ENCODE measurements at regions not wholly inside any gene's neighbourhood (a gene's known extent, or its start where the extent isn't known, plus 50 kb on each side); places are given as distances from the start of the nearest gene placed in this dataset.
"Not testable (repeated sequence)": the region's sequence is repeated elsewhere in the genome, so short reads cannot be mapped to it uniquely, and the experiment has no call there.

DNA sequence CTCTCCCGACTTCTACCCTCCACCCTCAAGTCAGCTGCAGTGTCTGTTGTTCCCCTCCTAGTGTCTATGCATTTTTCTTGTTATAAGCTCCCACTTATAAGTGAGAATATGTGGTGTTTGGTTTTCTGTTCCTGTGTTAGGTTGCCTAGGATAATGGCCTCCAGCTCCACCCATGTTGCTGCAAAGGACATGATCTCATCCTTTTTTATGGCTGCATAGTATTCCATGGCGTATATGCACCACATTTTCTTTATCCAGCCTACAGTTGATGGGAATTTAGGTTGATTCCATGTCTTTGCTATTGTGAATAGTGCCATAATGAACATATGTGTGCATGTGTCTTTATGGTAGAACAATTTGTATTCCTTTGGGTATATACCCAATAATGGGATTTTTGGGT is 80.7 kb downstream of the SPTSSA start:
- intact Hi-C loops (cut with DNase I); DNase-seq; ATAC-seq (ENCODE audit: poor library complexity): not testable (repeated sequence)

DNA sequence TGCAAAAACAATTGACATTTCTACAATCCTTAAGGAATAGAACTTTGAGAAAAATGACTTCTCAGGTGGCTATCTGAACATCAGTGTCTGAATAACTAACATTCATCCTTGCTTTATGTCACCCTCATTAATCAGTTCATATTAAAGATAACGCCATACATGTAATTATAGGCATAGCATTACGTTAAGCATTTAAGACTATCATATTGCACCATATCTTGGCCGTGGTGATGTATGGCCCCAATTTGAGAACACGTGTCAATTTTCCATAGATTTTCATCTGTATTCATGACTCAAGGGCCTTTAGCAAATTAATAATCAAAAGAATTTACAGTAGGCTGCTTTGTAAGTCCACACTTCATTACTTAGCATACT is 81.6 kb downstream of the SPTSSA start:
- no peak for DNase-seq
- intact Hi-C loops (cut with DNase I): no loop called here
- ATAC-seq (ENCODE audit: poor library complexity): no peak

DNA sequence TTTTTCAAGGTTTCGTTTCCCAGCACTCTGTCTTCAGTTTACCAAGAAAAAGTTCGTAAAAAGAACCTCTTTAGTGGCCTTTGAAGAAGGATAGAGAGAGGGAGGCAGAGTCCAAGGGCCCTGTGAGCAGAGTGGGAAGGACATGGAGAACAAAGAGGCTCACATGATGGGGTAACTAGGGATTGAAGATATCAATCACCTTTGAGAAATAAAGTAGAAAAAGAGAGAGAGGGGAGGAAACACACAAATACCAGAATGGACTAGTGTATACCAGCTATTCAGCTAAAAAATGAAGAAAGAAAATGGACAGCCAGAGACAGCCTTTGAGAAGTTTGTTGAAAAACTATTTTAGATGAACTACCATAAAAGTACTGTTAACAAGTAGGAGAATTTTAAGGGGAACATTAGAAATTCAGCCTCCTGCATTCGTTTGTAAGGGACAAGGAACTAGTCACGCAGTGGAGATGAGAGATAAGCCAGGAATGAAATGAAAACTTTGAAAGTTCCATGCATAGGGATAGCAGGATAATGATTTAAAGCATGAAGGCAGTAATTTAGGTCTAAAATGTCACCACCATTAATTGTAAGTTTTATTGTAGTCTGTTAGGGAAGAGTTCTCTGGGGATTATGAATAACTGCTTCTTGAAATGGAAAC is 82.1 kb downstream of the SPTSSA start:
- DNase-seq (no peak), ATAC-seq (ENCODE audit: poor library complexity) (peak; percentile 9)
- intact Hi-C loops (cut with DNase I): no loop called here

DNA sequence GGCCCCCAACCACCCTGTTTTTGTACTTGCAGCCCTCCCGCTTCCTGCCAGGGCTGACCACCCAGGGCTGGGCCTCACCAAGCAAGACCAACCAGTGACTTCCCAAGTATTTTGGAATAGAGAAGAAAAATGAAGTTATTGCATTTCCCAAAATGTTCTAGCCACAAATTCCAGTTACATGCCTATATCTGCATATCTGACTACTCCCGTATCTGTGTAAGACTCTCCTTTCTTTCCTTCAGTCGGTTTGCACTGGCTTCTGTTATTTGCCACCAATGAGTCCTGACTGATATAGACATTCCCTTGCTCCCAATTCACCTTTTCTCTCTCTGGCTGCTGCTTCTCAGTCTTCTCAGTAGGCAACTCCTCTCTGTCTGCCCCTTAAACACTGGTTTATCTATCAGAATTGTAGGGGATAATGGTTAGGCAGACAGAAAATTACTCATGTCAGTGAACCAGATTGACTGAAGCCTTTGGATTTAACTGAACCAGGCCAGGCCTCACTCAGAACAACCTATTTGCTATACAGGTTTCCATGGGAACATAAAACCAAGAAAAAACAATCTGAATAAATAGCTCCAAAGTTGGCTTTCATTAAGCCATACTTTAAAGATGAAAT is 85.3 kb downstream of the SPTSSA start:
- no peak for DNase-seq
- no peak for ATAC-seq (ENCODE audit: poor library complexity)
- intact Hi-C loops (cut with DNase I): no loop called here

DNA sequence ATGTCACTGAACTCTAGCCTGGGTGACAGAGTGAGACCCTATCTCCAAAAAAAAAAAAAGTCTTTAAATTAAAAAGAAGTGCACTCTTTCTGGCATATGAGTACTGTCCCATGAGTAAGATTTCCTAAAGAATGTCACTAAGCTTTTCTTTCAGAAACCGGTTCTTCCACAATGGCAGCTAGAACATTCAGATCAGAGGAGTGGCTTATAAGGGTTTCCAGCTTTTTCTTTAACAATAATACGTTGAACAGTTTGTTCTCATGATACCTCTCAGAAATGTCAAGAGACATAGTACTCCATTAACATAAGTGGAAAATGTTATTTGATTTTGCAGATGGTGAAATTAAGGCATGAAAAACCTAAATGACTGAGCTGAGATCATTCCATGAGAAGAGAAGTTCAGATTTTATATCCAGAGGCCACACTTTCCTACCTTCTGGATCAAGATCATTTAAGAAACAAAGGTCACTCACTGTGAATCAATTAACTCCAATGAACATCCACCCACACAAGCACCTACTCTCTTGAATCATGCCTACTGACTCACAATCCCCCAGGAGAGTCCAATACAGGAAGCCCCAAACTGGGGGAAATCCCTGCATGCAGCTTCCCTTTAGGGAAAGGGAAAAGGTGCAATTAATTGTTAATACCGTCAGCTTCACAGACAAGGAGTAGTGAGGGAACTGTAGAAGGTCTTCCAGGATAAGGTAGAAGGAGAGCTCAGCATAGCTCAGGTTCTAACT is 86.9 kb downstream of the SPTSSA start:
- no peak for DNase-seq
- intact Hi-C loops (cut with DNase I): no loop called here
- no peak for ATAC-seq (ENCODE audit: poor library complexity)

DNA sequence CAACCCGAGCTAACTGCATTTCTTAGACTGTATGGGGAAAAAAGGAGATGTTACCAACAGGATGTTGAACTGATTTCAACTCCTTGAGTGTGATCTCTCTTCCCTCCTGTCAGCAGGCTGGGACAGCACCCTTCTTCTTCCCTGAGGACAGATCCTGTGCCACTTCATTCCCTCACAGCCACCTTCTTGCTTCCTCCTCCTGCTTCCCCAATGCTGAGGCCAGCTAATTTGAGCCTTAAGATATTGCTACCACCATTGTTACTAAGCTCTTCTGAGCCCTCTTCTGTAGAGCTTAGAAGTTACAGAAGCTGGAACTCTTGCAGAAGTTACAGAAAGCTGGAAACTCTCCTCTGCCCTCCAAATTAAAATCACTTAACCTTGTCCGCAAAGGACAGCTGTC is 88.8 kb downstream of the SPTSSA start:
- intact Hi-C loops (cut with DNase I): no loop called here
- ATAC-seq (ENCODE audit: poor library complexity): no peak
- no peak for DNase-seq

GRCh38 chr14:34372786-34373185 is 89.3 kb downstream of the SPTSSA start:
- intact Hi-C loops (cut with DNase I): no loop called here

GRCh38 chr14:34369648-34370030 is 92.4 kb downstream of the SPTSSA start:
- intact Hi-C loops (cut with DNase I): no loop called here
- ATAC-seq (ENCODE audit: poor library complexity) (no peak), DNase-seq (no peak)

More at GRCh38 chr14:34372786-34373185, 89.3 kb downstream of the SPTSSA start:
- DNase-seq (no peak), ATAC-seq (ENCODE audit: poor library complexity) (no peak)

- intact Hi-C loops (cut with DNase I): no loop called here
- no peak for DNase-seq
- no peak for ATAC-seq (ENCODE audit: poor library complexity)
Observed at GRCh38 chr14:34368971-34369647, 92.9 kb downstream of the SPTSSA start.

DNA sequence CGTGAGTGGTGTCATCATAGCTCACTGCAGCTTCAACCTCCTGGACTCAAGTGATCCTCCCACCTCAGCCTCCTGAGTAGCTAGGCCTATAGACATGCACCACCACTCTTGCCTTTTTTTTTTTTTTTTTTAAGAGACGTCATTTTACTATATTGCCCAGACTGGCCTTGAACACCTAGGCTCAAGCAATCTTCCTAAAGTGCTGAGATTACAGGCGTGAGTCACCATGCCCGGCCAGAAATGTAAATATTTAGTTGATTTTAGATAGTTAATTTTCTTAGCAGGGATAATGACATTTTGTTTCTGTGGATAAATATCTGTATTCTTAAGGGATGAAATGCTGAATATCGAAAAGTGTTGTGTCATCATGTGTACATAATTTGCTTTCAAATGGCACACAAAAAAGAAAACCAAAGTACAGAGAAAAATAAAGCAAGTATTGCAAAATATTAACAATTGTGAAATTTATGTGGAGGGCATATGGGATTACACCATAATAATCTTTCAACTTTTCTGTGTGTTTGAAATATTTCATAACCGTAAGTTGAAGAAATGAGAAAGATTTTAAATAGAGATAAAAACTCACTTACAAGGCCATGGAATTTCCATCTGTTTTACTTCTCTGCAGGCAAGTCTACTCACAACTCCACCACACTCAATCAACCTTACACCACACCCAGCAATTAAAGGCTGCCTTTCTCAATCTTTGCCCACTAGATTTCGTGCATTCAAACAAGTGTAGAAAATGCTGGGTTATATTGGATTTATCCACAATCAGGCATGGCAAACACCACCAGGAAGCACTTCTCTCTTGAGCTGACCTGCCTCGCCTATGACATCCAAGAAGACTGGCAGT is 93.7 kb downstream of the SPTSSA start:
- intact Hi-C loops (cut with DNase I): no loop called here
- peak; percentile 70 for ATAC-seq (ENCODE audit: poor library complexity)
- no peak for DNase-seq

DNA sequence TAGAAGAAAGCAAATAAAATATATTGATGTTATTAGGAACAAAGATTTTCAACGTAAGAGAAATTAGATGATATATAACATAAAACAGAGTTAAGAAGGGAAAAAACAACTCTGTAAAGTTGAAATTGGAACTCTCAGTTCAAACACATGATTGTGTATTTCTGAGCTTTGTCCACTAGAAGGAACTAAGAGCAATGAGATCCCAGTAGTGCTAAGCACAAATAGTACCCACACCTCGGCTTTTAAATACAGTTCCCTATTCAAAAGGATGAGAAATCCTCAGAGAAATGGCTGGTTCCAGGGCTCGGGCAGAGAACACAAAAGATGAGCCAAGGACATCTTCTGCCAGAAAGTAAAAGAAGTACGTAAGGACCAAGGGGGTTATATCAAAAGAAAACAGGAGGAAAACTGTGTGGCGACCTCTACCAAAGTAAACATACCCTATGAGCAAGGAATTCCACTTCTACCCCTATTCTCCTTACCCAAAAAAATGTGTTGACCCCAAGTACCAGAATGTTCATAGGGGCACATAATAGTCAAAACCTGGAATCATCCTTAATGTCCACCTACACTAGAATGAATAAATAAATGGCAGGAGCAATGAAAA is 96.6 kb downstream of the SPTSSA start:
- DNase-seq (no peak), ATAC-seq (ENCODE audit: poor library complexity) (no peak)
- intact Hi-C loops (cut with DNase I): no loop called here

DNA sequence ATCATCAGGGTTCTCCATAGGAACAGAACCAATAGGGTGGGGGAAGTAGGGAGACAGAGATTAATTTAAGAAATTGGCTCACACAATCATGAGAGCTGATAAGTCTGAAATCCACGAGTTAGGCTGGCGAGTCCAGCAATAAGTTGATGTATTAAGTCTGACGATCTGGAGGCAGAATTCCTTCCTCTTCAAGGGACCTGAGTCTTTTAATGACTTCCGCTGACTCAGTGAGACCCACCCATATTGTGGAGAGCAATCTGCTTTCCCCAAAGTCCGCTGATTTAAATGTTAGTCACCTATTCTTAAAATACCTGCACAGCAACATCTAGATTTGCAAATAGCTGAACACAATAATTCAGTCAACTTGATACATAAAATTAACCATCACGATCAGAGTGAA is 97.8 kb downstream of the SPTSSA start:
- no peak for DNase-seq
- intact Hi-C loops (cut with DNase I): no loop called here
- ATAC-seq (ENCODE audit: poor library complexity): no peak

DNA sequence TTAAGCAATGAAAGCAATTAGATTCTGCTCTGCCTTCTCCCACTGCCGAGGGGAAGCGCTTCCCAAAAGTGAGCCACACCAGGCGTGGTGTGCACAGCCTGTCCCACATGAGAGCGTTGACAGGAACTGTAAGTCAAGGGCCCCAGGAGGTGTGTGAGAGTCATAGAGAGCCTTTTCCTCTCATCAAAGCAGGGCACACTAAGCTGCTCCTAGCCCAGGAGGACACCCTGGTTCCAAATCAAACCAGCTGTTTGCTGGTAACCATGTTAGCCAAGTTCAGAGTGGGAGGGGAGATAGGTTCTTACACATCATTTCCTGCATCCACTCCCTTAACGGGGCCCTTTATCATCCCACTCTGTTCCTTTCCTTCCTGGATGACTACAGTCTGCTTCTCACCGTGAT is 98.3 kb downstream of the SPTSSA start:
- intact Hi-C loops (cut with DNase I): no loop called here

GRCh38 chr14:34362641-34363251 is 99.3 kb downstream of the SPTSSA start:
- intact Hi-C loops (cut with DNase I): no loop called here
- ATAC-seq (ENCODE audit: poor library complexity) (no peak), DNase-seq (no peak)

More for the DNA sequence above, 98.3 kb downstream of the SPTSSA start:
- DNase-seq (no peak), ATAC-seq (ENCODE audit: poor library complexity) (peak; percentile 25)

- intact Hi-C loops (cut with DNase I): no loop called here
- peak; percentile 81 for ATAC-seq (ENCODE audit: poor library complexity)
- DNase-seq: no peak
Observed at GRCh38 chr14:34361504-34362011, 100.5 kb downstream of the SPTSSA start.

- intact Hi-C loops (cut with DNase I): no loop called here
- DNase-seq: no peak
Observed at GRCh38 chr14:34359420-34360117, 102.5 kb downstream of the SPTSSA start.

DNA sequence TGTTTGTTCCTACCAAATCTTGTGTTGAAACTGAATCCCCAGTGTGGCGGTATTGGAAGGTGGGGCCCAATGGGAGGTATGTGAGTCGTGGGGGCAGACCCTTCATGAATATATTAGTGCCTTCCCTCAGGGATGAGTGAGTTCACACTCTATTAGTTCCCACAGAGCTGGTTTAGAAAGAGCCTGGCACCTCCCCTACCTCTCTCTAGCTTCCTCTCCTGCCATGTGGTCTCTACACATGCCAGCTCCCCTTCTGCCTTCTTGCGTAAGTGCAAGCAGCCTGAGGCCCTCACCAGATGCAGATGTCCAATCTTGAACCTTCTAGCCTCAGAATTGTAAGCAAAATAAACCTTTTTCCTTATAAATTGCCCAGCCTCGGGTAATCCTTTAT is 105.8 kb downstream of the SPTSSA start:
- DNase-seq: no peak
- intact Hi-C loops (cut with DNase I): no loop called here
- peak; percentile 70 for ATAC-seq (ENCODE audit: poor library complexity)

More at GRCh38 chr14:34359420-34360117, 102.5 kb downstream of the SPTSSA start:
- no peak for ATAC-seq (ENCODE audit: poor library complexity)

All from Right ventricle myocardium superior (tissue), 1 donor.